OCI-LY1 (cell line): ENCODE measurements at regions not wholly inside any gene's neighbourhood (a gene's known extent, or its start where the extent isn't known, plus 50 kb on each side); places are given as distances from the start of the nearest gene placed in this dataset.

ENCODE experiments used
- EZH2 ChIP-seq: fragments of 200-600 bp; sonication (generic), shearing (Covaris generic); IDR thresholded peaks from 2 replicates; pipeline ENCODE4 v1.8.0; 2017; ENCODE audit warnings: borderline replicate concordance, mixed run types, mild to moderate bottlenecking, antibody characterized with exemption, low read length, moderate library complexity, mixed read lengths
- TF ChIP-seq, protein P1 (sequence below): fragments of 200-600 bp; sonication (generic), shearing (Covaris generic); IDR thresholded peaks from 2 replicates; pipeline ENCODE4 v1.5.1; 2017; ENCODE audit warnings: mild to moderate bottlenecking, antibody characterized with exemption, low read length, moderate library complexity, mixed read lengths

GRCh38 chr7:32212321-32212720 lies 142.1 kb upstream of the PDE1C start:
- TF ChIP-seq, protein P1, sequence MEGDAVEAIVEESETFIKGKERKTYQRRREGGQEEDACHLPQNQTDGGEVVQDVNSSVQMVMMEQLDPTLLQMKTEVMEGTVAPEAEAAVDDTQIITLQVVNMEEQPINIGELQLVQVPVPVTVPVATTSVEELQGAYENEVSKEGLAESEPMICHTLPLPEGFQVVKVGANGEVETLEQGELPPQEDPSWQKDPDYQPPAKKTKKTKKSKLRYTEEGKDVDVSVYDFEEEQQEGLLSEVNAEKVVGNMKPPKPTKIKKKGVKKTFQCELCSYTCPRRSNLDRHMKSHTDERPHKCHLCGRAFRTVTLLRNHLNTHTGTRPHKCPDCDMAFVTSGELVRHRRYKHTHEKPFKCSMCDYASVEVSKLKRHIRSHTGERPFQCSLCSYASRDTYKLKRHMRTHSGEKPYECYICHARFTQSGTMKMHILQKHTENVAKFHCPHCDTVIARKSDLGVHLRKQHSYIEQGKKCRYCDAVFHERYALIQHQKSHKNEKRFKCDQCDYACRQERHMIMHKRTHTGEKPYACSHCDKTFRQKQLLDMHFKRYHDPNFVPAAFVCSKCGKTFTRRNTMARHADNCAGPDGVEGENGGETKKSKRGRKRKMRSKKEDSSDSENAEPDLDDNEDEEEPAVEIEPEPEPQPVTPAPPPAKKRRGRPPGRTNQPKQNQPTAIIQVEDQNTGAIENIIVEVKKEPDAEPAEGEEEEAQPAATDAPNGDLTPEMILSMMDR = no peak
- no peak for TF ChIP-seq EZH2
